SJCRH30 (cell line): ENCODE measurements at regions not wholly inside any gene's neighbourhood (a gene's known extent, or its start where the extent isn't known, plus 50 kb on each side); places are given as distances from the start of the nearest gene placed in this dataset.

Experiments used
- DNase-seq, 2 experiments: peaks; one replicate each; pipeline ENCODE4 v3.0.0-alpha.2; 2015 to 2020
- H3K27ac ChIP-seq: fragments of 250-450 bp; sonication (Bioruptor Pico); 2 replicates; pipeline ENCODE4 v1.5.1; 2020; ENCODE audit warnings: mild to moderate bottlenecking, moderate library complexity
- H3K27me3 ChIP-seq: fragments of 250-450 bp; sonication (Bioruptor Pico); 2 replicates; pipeline ENCODE4 v1.5.1; 2020; ENCODE audit warnings: mild to moderate bottlenecking, moderate library complexity
- H3K36me3 ChIP-seq: fragments of 250-450 bp; sonication (Bioruptor Pico); 2 replicates; pipeline ENCODE4 v1.5.1; 2020; ENCODE audit warnings: mild to moderate bottlenecking, moderate library complexity
- H3K4me1 ChIP-seq: fragments of 250-450 bp; sonication (Bioruptor Pico); 2 replicates; pipeline ENCODE4 v1.5.1; 2020; ENCODE audit warnings: mild to moderate bottlenecking, moderate library complexity
- H3K4me3 ChIP-seq: fragments of 250-450 bp; sonication (Bioruptor Pico); 2 replicates; pipeline ENCODE4 v1.5.1; 2020; ENCODE audit warnings: mild to moderate bottlenecking, moderate library complexity
- H3K9me3 ChIP-seq: fragments of 250-450 bp; sonication (Bioruptor Pico); replicated peaks from 2 replicates; pipeline ENCODE4 v1.5.1; 2020; ENCODE audit warnings: mild to moderate bottlenecking, moderate library complexity

DNA sequence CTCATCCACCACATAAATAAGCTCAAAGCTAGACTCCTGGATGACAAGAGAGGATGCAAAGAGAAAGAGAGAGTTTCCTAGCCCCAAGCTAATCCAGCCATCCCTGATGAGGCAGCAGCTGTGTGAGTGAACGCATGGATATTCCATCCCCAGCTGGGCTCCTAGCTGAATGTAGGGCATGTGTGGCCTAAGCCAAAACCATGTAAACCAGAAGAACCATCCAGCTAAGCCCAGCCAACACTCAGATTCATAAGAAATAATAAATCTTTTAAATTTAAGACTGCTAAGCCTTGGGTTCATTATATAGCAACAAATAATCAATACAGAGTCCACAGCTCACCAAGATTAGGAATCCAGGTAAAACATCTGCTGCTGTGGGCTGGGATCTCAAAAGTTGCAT, 94.3 kb downstream of the TNFAIP2 start:
- H3K27me3 ChIP-seq: 0 out of 2 replicates have a peak, but pooled peaks cover 2% of the 10 kb centered on the region
- DNase-seq: no peak

DNA sequence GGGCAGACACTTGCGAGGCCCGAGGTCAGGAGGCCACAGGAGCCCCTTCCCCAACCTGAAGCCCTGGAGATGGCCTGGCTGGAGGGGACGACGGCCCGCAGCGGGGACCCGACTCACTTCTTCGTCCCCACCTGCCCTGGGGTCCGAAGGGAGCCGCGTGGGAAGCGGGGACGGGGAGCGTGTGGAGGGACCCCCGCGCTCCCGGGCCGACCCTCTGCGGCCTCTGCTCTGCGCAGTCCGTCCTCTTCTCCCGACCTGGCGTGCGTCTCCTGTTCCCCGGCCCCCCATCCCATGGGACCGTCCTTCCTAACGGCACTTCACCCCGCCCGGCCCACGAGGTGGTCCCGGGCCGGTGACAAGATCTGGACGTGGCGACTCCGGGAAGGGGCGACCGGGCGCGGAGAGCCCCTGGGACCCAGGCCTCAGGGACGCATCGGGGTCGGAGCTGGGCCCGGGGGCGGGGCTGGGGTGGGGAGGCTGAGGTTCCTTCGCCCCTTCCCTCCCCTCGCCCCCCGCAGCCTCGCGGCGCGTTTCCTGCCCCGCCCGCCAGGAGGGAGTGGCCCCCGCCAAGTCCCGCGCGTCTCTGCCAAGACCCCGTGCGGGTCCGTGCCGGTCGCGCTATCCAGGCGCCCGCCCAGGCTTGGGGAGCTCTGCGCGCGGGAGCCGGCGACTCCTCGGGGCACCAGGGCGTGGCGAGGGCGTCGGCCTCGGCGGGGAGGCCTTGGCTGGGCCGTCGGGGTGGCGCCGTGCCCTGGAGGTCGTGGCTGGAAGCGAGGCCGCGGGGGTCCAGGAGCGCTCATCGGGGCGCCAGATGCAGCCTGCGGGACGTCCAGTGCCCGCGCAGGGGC, 97.1 kb downstream of the TNFAIP2 start:
- Histone ChIP-seq H3K36me3 (no peaks in the 10 kb centered on the region), H3K27me3 (0 out of 2 replicates have a peak, but pooled peaks cover 9% of the 10 kb centered on the region), H3K9me3 (0 out of 2 replicates have a peak, but pooled peaks cover 3% of the 10 kb centered on the region), H3K4me3 (no peak overlapping the region), H3K27ac (no peak overlapping the region), H3K4me1 (no peaks in the 10 kb centered on the region)
- no peak for DNase-seq

More for the DNA sequence above, 94.3 kb downstream of the TNFAIP2 start:
- Histone ChIP-seq H3K4me3 (no peak overlapping the region), H3K9me3 (0 out of 2 replicates have a peak, but pooled peaks cover 3% of the 10 kb centered on the region), H3K4me1 (no peaks in the 10 kb centered on the region), H3K27ac (no peak overlapping the region), H3K36me3 (no peaks in the 10 kb centered on the region)

DNA sequence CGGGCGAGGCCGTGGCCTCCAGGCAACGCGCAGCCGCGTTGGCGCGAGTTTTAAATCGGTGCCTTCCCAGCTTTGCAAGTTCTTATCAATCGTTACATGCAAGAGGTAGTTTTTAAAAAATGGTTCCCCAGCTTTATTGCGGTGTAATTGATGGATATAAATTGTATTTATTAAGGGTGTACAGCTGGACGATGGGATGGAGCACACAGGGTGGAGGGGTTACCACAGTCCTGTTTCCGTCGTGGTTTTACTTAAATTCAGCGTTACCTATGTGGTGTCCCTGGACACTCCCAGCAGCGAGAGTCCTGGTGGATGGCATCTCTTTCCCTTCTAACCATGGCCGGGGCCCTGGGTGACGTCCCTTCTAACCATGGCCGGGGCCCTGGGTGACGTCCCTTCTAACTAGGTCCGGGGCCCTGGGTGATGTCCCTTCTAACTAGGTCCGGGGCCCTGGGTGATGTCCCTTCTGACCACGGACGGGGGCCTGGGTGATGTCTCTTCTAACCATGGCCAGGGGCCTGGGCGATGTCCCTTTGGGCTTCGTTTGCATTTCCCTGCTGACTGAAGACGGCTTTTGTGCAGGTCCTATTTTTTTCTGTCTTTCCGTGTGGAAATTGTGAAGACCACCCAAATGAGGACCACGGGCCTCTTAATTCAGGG, 97.9 kb downstream of the TNFAIP2 start:
- no peak overlapping the region for H3K4me3 ChIP-seq
- no peak overlapping the region for H3K27ac ChIP-seq
- no peak for DNase-seq
- H3K27me3 ChIP-seq: 0 out of 2 replicates have a peak, but pooled peaks cover 9% of the 10 kb centered on the region
- no peaks in the 10 kb centered on the region for H3K4me1 ChIP-seq
- H3K36me3 ChIP-seq: no peaks in the 10 kb centered on the region
- H3K9me3 ChIP-seq: 0 out of 2 replicates have a peak, but pooled peaks cover 3% of the 10 kb centered on the region

DNA sequence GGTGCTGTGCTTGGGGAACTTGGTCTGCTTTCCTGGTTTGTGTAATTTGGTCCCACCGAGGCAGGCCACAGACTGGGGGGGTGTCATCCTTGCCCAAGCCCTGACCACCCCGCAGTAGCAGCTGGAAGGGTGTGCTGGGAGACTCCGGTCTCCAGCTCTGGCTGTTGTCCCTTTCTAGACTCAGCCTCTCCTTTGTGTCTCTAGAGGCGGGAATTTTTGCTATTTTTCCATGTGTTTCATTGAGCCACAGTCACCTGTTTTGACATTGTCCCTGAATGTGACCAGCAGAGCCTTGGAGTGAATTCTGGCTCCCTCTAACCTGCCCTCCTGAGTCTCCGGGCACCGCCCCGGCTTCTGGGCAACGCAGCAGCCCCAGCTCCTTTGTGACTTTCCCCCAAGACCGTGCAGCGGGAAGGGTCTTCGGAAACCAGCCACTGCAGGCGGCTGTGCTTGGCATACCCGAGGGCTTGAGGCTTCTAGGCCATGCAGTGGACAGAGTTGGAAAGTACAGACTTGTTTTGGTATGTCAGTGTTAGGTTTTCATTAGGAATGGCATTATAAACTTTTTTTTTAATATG, 98.6 kb downstream of the TNFAIP2 start:
- Histone ChIP-seq H3K9me3 (0 out of 2 replicates have a peak, but pooled peaks cover 3% of the 10 kb centered on the region), H3K36me3 (no peaks in the 10 kb centered on the region), H3K4me3 (no peak overlapping the region), H3K27me3 (0 out of 2 replicates have a peak, but pooled peaks cover 9% of the 10 kb centered on the region), H3K27ac (no peak overlapping the region), H3K4me1 (no peaks in the 10 kb centered on the region)
- DNase-seq: no peak

DNA sequence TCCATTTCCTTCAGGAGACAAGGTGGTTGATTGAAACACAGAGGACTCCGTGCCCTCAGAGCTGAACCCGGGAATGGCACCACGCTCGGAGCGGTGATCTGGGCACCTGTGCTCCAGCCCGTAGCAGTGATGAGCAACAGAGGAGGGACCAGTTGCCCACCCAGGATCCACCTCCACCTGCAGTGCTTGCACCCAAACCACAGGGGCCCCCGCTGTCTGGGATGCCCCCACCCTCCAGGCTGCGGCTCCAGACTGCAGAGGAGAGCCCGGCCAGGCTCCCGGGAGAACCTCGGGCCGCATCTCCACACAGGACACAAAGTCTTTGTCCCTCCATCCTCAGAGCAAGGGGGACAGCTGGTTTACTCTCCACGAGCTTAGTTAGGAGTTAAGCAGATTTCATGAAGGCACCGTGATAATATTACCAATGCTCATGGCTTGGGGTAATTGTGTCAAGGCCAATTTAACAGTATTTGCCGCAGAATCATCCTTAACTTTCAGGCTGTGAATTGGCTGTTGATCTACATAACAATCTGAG, 100.6 kb downstream of the TNFAIP2 start:
- no peaks in the 10 kb centered on the region for H3K4me1 ChIP-seq
- DNase-seq: no peak
- no peaks in the 10 kb centered on the region for H3K36me3 ChIP-seq
- H3K9me3 ChIP-seq: no peaks in the 10 kb centered on the region
- H3K4me3 ChIP-seq: no peak overlapping the region
- peaks cover 15% of the 10 kb centered on the region; the same call in 1 of the 2 replicates for H3K27me3 ChIP-seq
- no peak overlapping the region for H3K27ac ChIP-seq

DNA sequence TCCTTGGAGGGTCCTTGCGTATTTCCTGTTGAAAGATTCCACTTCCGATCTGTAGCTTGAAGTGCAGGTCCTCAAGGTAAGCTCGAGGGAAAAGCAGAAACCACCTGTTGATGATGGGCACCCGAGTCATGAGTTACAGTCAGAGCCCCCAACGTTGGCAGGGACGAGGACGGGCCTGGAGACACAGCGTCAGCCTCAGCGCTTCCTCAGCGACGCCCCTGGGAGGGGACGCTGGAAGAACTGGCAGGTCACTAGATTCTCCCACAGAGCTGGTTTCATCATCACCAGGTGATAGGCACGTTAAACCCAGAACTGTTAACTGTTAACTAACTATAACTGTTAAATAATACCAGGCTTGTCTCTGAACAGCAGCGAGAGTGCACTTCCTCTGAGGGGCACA, 101.8 kb downstream of the TNFAIP2 start:
- Histone ChIP-seq H3K27ac (no peak overlapping the region), H3K27me3 (peaks cover 15% of the 10 kb centered on the region; the same call in 1 of the 2 replicates), H3K36me3 (no peaks in the 10 kb centered on the region), H3K4me3 (no peak overlapping the region), H3K4me1 (no peaks in the 10 kb centered on the region), H3K9me3 (no peaks in the 10 kb centered on the region)
- no peak for DNase-seq

DNA sequence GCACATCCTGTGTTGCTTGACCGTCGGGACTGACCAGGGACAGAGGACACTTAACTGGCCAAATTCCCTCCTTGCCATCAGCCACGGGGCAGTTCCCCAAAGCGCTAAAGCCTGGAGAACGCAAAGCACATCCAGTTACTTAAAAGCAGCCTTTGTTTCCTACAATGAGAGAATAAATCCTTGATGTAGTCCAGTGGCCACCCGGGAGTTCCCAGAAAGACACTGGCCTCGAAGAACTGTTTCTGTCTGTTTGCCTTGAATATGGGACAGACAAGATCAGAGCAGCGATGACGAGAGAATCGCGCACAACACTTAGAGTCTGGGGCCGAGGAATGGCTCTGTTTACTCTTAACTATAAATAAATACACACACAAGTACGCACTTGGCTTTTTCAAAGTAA, 102.2 kb downstream of the TNFAIP2 start:
- H3K4me3 ChIP-seq: no peak overlapping the region
- no peak overlapping the region for H3K27ac ChIP-seq
- H3K27me3 ChIP-seq: peaks cover 15% of the 10 kb centered on the region; the same call in 1 of the 2 replicates
- no peaks in the 10 kb centered on the region for H3K9me3 ChIP-seq
- DNase-seq: no peak
- no peaks in the 10 kb centered on the region for H3K4me1 ChIP-seq
- no peaks in the 10 kb centered on the region for H3K36me3 ChIP-seq

DNA sequence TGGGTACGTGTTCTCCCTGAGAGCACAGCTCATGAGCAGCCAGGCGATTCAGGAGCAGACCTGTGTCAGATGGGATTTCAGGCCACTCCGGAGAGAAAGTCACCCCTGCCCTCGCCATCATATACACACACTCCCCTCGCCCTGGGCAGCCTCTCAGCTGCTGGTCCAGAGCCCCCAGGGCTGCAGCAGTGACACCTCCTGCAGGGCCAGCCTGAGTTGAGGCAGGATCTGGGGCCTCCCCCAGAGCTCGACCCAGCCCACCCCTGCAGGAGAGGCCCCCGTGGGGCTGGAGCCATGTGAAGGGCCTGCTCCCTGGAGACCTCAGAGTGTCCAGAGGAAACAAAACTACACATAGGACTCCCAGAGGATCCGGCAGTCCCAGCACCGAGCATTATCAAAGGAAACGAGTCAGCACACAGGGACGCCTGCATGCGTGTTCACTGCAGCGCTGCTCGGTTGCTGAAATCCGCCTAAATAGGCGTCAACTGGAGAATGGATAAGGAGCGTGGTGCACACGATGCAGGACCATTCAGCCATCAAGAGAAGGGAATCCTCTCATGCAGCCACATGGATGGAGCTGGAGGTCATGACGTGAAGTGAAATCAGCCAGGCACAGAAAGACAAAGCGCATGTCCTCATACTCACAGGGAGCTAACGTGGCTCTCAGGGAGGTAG, 104.0 kb downstream of the TNFAIP2 start:
- Histone ChIP-seq H3K27ac (no peak overlapping the region), H3K4me1 (no peaks in the 10 kb centered on the region; the same call in 1 of the 2 replicates), H3K4me3 (no peak overlapping the region), H3K36me3 (no peaks in the 10 kb centered on the region), H3K9me3 (no peaks in the 10 kb centered on the region), H3K27me3 (peaks cover 15% of the 10 kb centered on the region; the same call in 1 of the 2 replicates)
- no peak for DNase-seq

DNA sequence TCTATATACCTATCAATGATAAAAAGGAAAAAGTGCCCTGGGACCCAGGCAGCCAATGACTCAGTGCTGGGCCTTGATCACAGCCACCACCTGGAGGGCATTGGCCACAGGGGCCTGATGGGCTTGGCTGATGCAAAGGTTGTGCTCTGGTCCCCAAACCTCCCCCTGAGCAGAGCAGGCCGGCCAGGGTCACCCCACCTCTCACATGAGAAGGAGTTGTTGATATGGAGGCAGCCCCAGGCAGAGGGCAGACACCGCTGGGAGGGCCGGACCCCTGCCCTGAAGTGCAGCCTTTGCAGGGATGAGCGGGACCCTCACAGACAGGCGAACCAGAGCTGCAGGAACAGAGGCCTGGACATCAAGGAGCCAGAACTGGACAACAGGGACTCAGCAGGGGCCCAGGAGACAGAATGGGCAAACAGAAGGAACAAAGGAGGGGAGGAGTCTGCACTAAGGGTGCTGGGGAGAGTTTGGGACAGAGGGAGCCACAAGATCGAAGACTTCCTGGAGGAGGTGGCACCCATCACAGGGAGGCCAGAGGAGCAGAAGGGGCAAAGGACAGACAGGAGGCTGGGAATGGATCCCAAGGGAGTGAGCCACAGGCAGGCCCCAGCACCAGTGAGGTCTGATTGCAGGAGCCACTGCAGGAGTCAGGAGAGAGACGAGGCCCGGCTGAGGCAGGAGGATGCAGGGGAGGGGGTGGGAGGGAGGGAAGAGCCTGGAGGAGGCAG, 105.0 kb downstream of the TNFAIP2 start:
- Histone ChIP-seq H3K4me3 (no peak overlapping the region), H3K27me3 (peaks cover 16% of the 10 kb centered on the region; the same call in 1 of the 2 replicates), H3K36me3 (no peaks in the 10 kb centered on the region), H3K27ac (no peak overlapping the region), H3K4me1 (peaks cover 5% of the 10 kb centered on the region; the same call in 1 of the 2 replicates), H3K9me3 (no peaks in the 10 kb centered on the region)
- DNase-seq: no peak

DNA sequence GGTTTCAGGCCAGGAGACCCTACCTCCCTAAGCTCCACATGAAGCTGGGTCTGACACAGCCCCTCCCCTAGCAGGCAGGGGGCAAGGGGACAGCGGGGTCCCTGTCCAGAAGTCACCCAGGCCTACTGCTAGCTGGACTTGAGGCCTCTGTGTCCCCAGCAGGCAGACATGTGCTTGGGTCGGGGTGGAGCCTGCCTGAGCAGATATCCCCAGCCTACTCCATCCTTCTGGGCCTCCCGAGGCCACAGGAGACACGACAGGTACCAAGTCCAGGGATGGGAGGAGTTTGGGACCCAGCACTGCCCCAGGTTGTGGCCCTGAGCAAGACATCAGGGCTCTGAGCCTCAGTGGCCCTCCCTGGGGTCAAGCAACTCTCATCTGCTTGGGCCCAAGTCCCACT, 105.2 kb upstream of the EIF5 start:
- H3K4me3 ChIP-seq: no peak overlapping the region
- no peak for DNase-seq
- H3K4me1 ChIP-seq: peaks cover 5% of the 10 kb centered on the region; the same call in 1 of the 2 replicates
- H3K27me3 ChIP-seq: peaks cover 16% of the 10 kb centered on the region; the same call in 1 of the 2 replicates
- H3K9me3 ChIP-seq: no peaks in the 10 kb centered on the region
- H3K36me3 ChIP-seq: no peaks in the 10 kb centered on the region
- H3K27ac ChIP-seq: no peak overlapping the region

DNA sequence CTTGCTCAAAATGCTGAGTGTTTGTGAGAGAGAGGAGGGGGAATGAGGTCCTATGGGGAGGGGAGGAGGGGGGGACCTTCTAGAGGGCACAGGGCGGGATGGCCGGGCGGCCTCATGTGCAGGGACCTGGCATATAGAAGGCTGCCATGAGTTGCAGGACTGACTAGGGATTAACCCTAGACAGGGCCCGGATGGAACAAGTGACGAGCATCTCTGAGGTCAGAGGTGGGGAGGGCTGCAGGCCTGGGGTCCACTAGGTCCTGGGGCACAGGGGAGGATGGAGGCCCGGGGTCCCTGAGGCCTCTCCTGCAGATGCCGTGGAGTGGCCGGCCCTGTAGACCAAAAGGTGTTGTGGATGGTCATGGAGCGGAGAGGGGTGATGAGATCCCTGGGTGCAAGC, 104.0 kb upstream of the EIF5 start:
- peaks cover 12% of the 10 kb centered on the region; the same call in 1 of the 2 replicates for H3K27me3 ChIP-seq
- DNase-seq: no peak
- no peak overlapping the region for H3K27ac ChIP-seq
- H3K4me3 ChIP-seq: no peak overlapping the region
- peaks cover 5% of the 10 kb centered on the region; the same call in 1 of the 2 replicates for H3K4me1 ChIP-seq
- no peaks in the 10 kb centered on the region for H3K36me3 ChIP-seq
- no peaks in the 10 kb centered on the region; the same call in 1 of the 2 replicates for H3K9me3 ChIP-seq

DNA sequence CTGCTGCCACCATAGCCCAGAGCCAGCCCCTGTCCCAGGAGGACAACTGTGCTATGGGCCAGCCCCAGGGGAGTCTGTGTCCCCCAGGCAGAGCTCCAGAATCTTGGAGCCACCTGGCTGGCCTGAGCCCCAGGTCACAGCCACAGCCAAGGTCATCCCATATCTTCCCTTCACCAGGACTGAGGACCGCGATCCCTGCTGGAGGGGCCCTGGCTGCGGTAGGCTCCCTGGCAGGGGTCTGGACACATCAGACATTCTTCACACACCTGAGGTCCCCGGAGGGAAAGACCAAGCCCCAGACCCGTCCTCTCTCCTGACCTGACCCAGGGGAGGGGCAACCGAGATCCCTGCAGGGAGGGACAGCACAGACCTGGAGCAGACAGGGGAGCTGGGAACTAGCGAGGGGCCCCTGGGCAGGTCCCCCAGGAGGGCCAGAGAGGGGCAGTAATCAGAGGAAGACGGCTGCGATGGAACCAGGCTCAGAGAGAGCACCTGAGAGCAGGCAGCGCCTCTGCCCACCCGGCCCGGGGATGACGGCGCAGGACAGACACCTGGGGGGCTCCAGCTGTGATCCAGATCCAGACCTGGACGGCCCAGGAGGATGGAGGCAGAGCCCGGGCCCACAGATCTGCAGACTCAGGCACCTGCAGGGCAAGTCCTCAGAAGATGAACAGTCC, 103.2 kb upstream of the EIF5 start:
- no peak for DNase-seq
- Histone ChIP-seq H3K27ac (no peak overlapping the region), H3K9me3 (no peaks in the 10 kb centered on the region; the same call in 1 of the 2 replicates), H3K4me3 (no peak overlapping the region), H3K36me3 (no peaks in the 10 kb centered on the region), H3K27me3 (peaks cover 12% of the 10 kb centered on the region; the same call in 1 of the 2 replicates), H3K4me1 (peaks cover 5% of the 10 kb centered on the region; the same call in 1 of the 2 replicates)
